H7 (cell line): ENCODE measurements at regions not wholly inside any gene's neighbourhood (a gene's known extent, or its start where the extent isn't known, plus 50 kb on each side); places are given as distances from the start of the nearest gene placed in this dataset.
"Not testable (repeated sequence)": the region's sequence is repeated elsewhere in the genome, so short reads cannot be mapped to it uniquely, and the experiment has no call there.

Experiments used
- DNase-seq: peaks from one replicate; pipeline ENCODE4 v3.0.0; 2012
- H3K27me3 ChIP-seq: 2 replicates; pipeline ENCODE4 v1.6.0; 2011; ENCODE audit warnings: mild to moderate bottlenecking, low read length; ENCODE audit not compliant: control insufficient read depth, insufficient read depth
- H3K36me3 ChIP-seq: replicated peaks from 2 replicates; pipeline ENCODE4 v1.5.1; 2011; ENCODE audit warnings: low read length; ENCODE audit not compliant: control insufficient read depth, insufficient read depth
- H3K4me3 ChIP-seq: 2 replicates; pipeline ENCODE4 v1.5.1; 2011; ENCODE audit warnings: low read depth, mild to moderate bottlenecking, control low read depth, low read length, moderate library complexity; ENCODE audit not compliant: insufficient read depth

- no peaks in the 10 kb centered on the region for H3K27me3 ChIP-seq
- H3K4me3 ChIP-seq, result no peak overlapping the region
- DNase-seq, result no peak
- no peaks in the 10 kb centered on the region for H3K36me3 ChIP-seq
Observed at GRCh38 chr1:238380167-238380566, 489.4 kb upstream of the ZP4 start.

GRCh38 chr1:238379446-238379845 is 488.7 kb upstream of the ZP4 start:
- H3K27me3 ChIP-seq, H3K36me3 ChIP-seq, DNase-seq, H3K4me3 ChIP-seq: not testable (repeated sequence)

GRCh38 chr1:238377280-238377919 is 486.7 kb upstream of the ZP4 start:
- Histone ChIP-seq H3K36me3 (no peaks in the 10 kb centered on the region), H3K27me3 (no peaks in the 10 kb centered on the region), H3K4me3 (no peak overlapping the region)
- DNase-seq, result no peak

GRCh38 chr1:238370599-238370998 is 479.9 kb upstream of the ZP4 start:
- no peak for DNase-seq
- H3K4me3 ChIP-seq, result no peak overlapping the region
- H3K27me3 ChIP-seq, result no peaks in the 10 kb centered on the region
- H3K36me3 ChIP-seq, result no peaks in the 10 kb centered on the region

GRCh38 chr1:238364214-238364892 is 473.6 kb upstream of the ZP4 start:
- no peak for DNase-seq
- Histone ChIP-seq H3K27me3 (no peaks in the 10 kb centered on the region), H3K4me3 (no peak overlapping the region), H3K36me3 (no peaks in the 10 kb centered on the region)

GRCh38 chr1:238360474-238360873 is 469.8 kb upstream of the ZP4 start:
- Histone ChIP-seq H3K4me3 (no peak overlapping the region), H3K36me3 (no peaks in the 10 kb centered on the region), H3K27me3 (no peaks in the 10 kb centered on the region)
- no peak for DNase-seq

- no peak overlapping the region for H3K4me3 ChIP-seq
- no peak for DNase-seq
- H3K36me3 ChIP-seq, result no peaks in the 10 kb centered on the region
- H3K27me3 ChIP-seq, result no peaks in the 10 kb centered on the region
Observed at GRCh38 chr1:238350471-238350870, 459.7 kb upstream of the ZP4 start.

- Histone ChIP-seq H3K27me3 (no peaks in the 10 kb centered on the region), H3K4me3 (no peak overlapping the region), H3K36me3 (no peaks in the 10 kb centered on the region)
- DNase-seq, result no peak
Observed at GRCh38 chr1:238346340-238346739, 455.6 kb upstream of the ZP4 start.

GRCh38 chr1:238345837-238346236 is 455.1 kb upstream of the ZP4 start:
- DNase-seq, result no peak
- Histone ChIP-seq H3K36me3 (no peaks in the 10 kb centered on the region), H3K27me3 (no peaks in the 10 kb centered on the region), H3K4me3 (no peak overlapping the region)

- Histone ChIP-seq H3K27me3 (no peaks in the 10 kb centered on the region), H3K4me3 (no peak overlapping the region), H3K36me3 (no peaks in the 10 kb centered on the region)
- no peak for DNase-seq
Observed at GRCh38 chr1:238343852-238344251, 453.1 kb upstream of the ZP4 start.

- Histone ChIP-seq H3K27me3 (no peaks in the 10 kb centered on the region), H3K4me3 (no peak overlapping the region), H3K36me3 (no peaks in the 10 kb centered on the region)
- DNase-seq, result no peak
Observed at GRCh38 chr1:238341395-238341794, 450.7 kb upstream of the ZP4 start.

GRCh38 chr1:238340989-238341388 is 450.3 kb upstream of the ZP4 start:
- peak; percentile 5 for DNase-seq
- Histone ChIP-seq H3K36me3 (no peaks in the 10 kb centered on the region), H3K27me3 (no peaks in the 10 kb centered on the region), H3K4me3 (no peak overlapping the region)

- Histone ChIP-seq H3K36me3 (no peaks in the 10 kb centered on the region), H3K4me3 (no peak overlapping the region), H3K27me3 (no peaks in the 10 kb centered on the region)
- DNase-seq, result no peak
Observed at GRCh38 chr1:238336531-238336930, 445.8 kb upstream of the ZP4 start.

- H3K27me3 ChIP-seq, result no peaks in the 10 kb centered on the region
- no peaks in the 10 kb centered on the region for H3K36me3 ChIP-seq
- H3K4me3 ChIP-seq, result no peak overlapping the region
- no peak for DNase-seq
Observed at GRCh38 chr1:238334170-238334569, 443.4 kb upstream of the ZP4 start.

- no peaks in the 10 kb centered on the region for H3K36me3 ChIP-seq
- no peak for DNase-seq
- no peak overlapping the region for H3K4me3 ChIP-seq
- H3K27me3 ChIP-seq, result no peaks in the 10 kb centered on the region
Observed at GRCh38 chr1:238331557-238331956, 440.8 kb upstream of the ZP4 start.
